GM20000 (cell line): ENCODE measurements at regions not wholly inside any gene's neighbourhood (a gene's known extent, or its start where the extent isn't known, plus 50 kb on each side); places are given as distances from the start of the nearest gene placed in this dataset.

ENCODE experiments used
- DNase-seq: peaks from one replicate; pipeline ENCODE4 v3.0.0; 2012; ENCODE audit warnings: low spot score
- TF ChIP-seq, protein P1 (sequence below): IDR thresholded peaks from 2 replicates; pipeline ENCODE4 v1.5.1; 2012; ENCODE audit warnings: mild to moderate bottlenecking, control low read depth; ENCODE audit errors: extremely low read depth, missing control alignments

GRCh38 chr2:7428454-7429204 is 511.4 kb downstream of the RNF144A start:
- DNase-seq, result no peak

GRCh38 chr2:7429733-7430132 is 512.5 kb downstream of the RNF144A start:
- TF ChIP-seq, protein P1, sequence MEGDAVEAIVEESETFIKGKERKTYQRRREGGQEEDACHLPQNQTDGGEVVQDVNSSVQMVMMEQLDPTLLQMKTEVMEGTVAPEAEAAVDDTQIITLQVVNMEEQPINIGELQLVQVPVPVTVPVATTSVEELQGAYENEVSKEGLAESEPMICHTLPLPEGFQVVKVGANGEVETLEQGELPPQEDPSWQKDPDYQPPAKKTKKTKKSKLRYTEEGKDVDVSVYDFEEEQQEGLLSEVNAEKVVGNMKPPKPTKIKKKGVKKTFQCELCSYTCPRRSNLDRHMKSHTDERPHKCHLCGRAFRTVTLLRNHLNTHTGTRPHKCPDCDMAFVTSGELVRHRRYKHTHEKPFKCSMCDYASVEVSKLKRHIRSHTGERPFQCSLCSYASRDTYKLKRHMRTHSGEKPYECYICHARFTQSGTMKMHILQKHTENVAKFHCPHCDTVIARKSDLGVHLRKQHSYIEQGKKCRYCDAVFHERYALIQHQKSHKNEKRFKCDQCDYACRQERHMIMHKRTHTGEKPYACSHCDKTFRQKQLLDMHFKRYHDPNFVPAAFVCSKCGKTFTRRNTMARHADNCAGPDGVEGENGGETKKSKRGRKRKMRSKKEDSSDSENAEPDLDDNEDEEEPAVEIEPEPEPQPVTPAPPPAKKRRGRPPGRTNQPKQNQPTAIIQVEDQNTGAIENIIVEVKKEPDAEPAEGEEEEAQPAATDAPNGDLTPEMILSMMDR, result no peak
- no peak for DNase-seq

More at GRCh38 chr2:7428454-7429204, 511.4 kb downstream of the RNF144A start:
- TF ChIP-seq, protein P1, result no peak

GRCh38 chr2:7430421-7430868 is 513.2 kb downstream of the RNF144A start:
- TF ChIP-seq, protein P1, result no peak
- no peak for DNase-seq

DNA sequence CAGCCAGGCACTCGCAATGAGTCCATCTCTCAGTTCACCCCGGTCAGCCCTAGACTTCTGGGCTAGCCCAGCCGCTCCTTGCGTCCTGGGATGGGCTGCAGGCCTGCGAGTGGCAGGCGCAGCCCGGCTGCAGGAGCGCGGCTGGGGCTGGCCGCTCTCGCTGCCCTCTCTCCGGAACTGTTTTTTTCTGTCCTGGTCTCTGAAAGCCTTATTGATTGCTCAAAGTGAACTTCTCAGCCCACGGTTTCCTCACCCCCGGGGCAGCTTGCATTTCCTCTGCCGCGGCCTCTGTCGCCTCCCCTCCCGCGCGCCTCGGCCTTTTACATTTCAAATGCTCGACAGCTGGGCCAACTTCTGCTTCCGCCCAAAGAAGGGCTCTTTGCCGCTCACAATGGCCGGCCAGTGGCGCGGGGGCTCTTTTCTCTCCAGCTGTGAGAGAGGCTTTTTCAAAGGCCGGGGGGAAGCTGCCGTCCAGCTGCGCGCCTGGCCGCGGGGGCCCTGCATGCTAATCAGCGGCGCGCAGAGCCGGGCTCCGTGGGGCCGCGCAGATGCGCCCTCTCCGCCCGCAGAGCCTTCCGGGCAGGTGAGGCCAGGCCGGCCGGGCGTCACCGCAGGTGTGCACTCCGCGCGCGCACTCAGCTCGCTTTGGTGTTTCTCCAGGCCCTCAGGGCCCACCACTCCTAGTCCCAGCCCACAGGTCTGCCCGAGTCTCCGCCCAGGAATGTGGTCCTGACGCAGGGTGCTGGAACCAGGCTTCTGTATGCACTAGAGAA is 513.8 kb downstream of the RNF144A start:
- DNase-seq, result peak; percentile 60
- TF ChIP-seq, protein P1, result no peak

GRCh38 chr2:7432436-7432835 is 515.2 kb downstream of the RNF144A start:
- TF ChIP-seq, protein P1, result no peak
- no peak for DNase-seq

DNA sequence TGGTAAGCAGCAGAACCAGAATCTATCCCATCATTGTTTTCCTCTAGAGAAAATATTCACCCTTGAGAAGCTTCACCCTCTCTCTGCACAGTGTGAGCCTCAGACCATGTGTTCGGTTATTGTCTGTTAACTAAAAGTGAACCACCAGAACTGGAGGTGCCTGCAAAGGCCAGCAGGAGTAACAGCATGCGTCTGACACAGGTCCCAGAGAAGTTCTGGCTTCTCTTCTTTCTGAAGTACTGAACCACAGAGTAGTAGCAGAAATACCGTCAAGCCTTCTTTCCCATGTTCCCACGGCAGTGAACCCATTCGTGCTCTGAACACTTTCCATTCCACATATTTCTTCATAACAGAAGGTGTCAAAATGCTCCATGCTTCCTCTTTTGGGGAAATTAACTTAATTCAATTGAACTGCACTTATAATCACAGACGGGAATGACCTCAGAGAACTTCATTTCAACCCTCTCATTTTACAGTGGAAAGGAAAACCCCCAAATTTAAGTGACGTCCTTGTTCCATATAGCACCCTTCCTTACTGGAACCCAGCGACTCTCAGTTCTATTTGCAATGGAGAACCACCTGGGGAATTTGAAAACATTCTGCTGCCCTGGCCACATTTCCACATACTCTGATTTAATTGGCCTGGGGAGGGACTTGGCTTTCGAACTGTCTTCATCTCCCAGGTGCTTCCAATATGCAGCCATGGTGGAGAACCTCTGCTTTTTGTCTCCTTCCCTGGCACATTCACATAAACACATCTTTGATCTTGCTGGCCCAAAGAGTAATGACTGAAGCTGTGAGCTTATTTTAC is 519.1 kb downstream of the RNF144A start:
- TF ChIP-seq, protein P1, result no peak
- DNase-seq, result no peak
